Activated CD8-positive, alpha-beta T cell treated with anti-CD3 and anti-CD28 coated beads for 36 hours (primary cell): ENCODE measurements at regions not wholly inside any gene's neighbourhood (a gene's known extent, or its start where the extent isn't known, plus 50 kb on each side); places are given as distances from the start of the nearest gene placed in this dataset.
"Not testable (repeated sequence)": the region's sequence is repeated elsewhere in the genome, so short reads cannot be mapped to it uniquely, and the experiment has no call there.

Source experiments
- ATAC-seq: fragments of 200-7000 bp; cut with Tn5 transposase; one replicate; pipeline ENCODE4 v1.10.0; 2021; ENCODE audit warnings: mild to moderate bottlenecking, moderate library complexity
- CTCF ChIA-PET: fragments of 350-600 bp; sonication (Branson Sonifier 250); formaldehyde crosslinking; loops from one replicate; lab custom pipeline; 2021; ENCODE audit warnings: antibody characterized with exemption; lab: Charles Lee
- POLR2A ChIA-PET: fragments of 350-600 bp; sonication (Branson Sonifier 250); formaldehyde crosslinking; loops from one replicate; lab custom pipeline; 2021; ENCODE audit warnings: antibody characterized with exemption; lab: Charles Lee
- DNase-seq: peaks from one replicate; pipeline ENCODE4 v3.0.0-alpha.2; 2020
- H3K27ac Mint-ChIP-seq: one replicate; pipeline ENCODE4 v1.8.0; 2021; ENCODE audit warnings: mild to moderate bottlenecking, mixed read lengths
- H3K27me3 Mint-ChIP-seq: one replicate; pipeline ENCODE4 v1.8.0; 2021; ENCODE audit warnings: mixed read lengths
- H3K36me3 Mint-ChIP-seq: one replicate; pipeline ENCODE4 v1.8.0; 2021; ENCODE audit warnings: low read depth, mixed read lengths
- H3K4me1 Mint-ChIP-seq: one replicate; pipeline ENCODE4 v1.8.0; 2021; ENCODE audit warnings: low read depth, mixed read lengths
- H3K4me3 Mint-ChIP-seq: one replicate; pipeline ENCODE4 v1.8.0; 2021; ENCODE audit warnings: mild to moderate bottlenecking, moderate library complexity, mixed read lengths
- H3K9me3 Mint-ChIP-seq: one replicate; pipeline ENCODE4 v1.8.0; 2021; ENCODE audit warnings: mixed read lengths
- CTCF ChIP-seq: fragments of 200-600 bp; IDR thresholded peaks from one replicate; pipeline ENCODE4 v1.8.0; 2022; ENCODE audit warnings: antibody characterized with exemption, mild to moderate bottlenecking
- intact Hi-C: fragments of 100-400 bp; cut with micrococcal nuclease; formaldehyde crosslinking; loops from one replicate; pipeline ENCODE4 v1.10.0; 2022

DNA sequence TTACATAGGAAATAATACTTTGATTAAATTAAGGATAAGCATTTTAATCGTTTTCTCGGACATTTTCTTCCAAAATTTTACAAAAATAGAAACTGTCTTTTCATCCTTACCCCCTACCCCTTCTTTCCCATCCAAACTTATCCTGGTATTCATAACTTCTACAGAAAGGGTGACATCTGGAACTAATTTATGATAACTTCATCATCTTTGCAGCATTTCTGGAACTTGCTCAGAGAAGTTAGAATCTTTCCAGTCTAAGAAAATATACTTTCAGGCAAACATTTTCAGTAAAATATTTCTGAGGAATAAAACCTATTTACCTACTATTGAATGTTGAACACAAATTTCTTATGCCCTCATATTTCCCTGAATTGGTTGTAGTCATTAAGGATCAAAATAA lies 309.0 kb downstream of the MAN2A1 start:
- Mint-ChIP-seq H3K4me3 (no peak overlapping the region), H3K27me3 (no peaks in the 10 kb centered on the region), H3K36me3 (no peaks in the 10 kb centered on the region), H3K4me1 (peaks cover 13% of the 10 kb centered on the region), H3K27ac (no peak overlapping the region), H3K9me3 (no peaks in the 10 kb centered on the region)
- POLR2A ChIA-PET = no interaction called here
- no peak for TF ChIP-seq CTCF
- CTCF ChIA-PET = interaction anchor here (1.3 kb wide), 1 partner anchor 9 kb away, joined by 4 read pairs; no protein-coding TSS in a partner anchor
- no peak for DNase-seq
- intact Hi-C loops = no loop called here
- ATAC-seq = no peak

- intact Hi-C loops = no loop called here
- TF ChIP-seq CTCF = no peak
- no peak overlapping the region for H3K27ac Mint-ChIP-seq
- ChIA-PET POLR2A (no interaction called here), CTCF (no interaction called here)
- peaks cover 7% of the 10 kb centered on the region for H3K9me3 Mint-ChIP-seq
- no peaks in the 10 kb centered on the region for H3K27me3 Mint-ChIP-seq
- H3K4me3 Mint-ChIP-seq = no peak overlapping the region
- DNase-seq = no peak
- H3K36me3 Mint-ChIP-seq = no peaks in the 10 kb centered on the region
- no peak for ATAC-seq
- peaks cover 13% of the 10 kb centered on the region for H3K4me1 Mint-ChIP-seq
Observed at GRCh38 chr5:110001648-110002047, 311.9 kb downstream of the MAN2A1 start.

- Mint-ChIP-seq H3K36me3 (no peaks in the 10 kb centered on the region), H3K4me3 (no peak overlapping the region), H3K27ac (no peak overlapping the region), H3K4me1 (peaks cover 13% of the 10 kb centered on the region), H3K27me3 (no peaks in the 10 kb centered on the region), H3K9me3 (peaks cover 7% of the 10 kb centered on the region)
- no peak for TF ChIP-seq CTCF
- intact Hi-C loops = no loop called here
- POLR2A ChIA-PET = no interaction called here
- DNase-seq (no peak), ATAC-seq (no peak)
- CTCF ChIA-PET = no interaction called here
Observed at GRCh38 chr5:110002652-110003051, 312.9 kb downstream of the MAN2A1 start.

GRCh38 chr5:110005907-110006562 lies 316.3 kb downstream of the MAN2A1 start:
- H3K27ac Mint-ChIP-seq, POLR2A ChIA-PET, H3K4me3 Mint-ChIP-seq: not testable (repeated sequence)

GRCh38 chr5:110007101-110007500 lies 317.4 kb downstream of the MAN2A1 start:
- ChIA-PET POLR2A (interaction anchor here (1.1 kb wide), 1 partner anchor 10 kb away, joined by 4 read pairs; no protein-coding TSS in a partner anchor), CTCF (interaction anchor here (1.1 kb wide), 1 partner anchor 9 kb away, joined by 4 read pairs; no protein-coding TSS in a partner anchor)
- no peak for TF ChIP-seq CTCF
- H3K9me3 Mint-ChIP-seq = peaks cover 7% of the 10 kb centered on the region
- H3K4me3 Mint-ChIP-seq = no peak overlapping the region
- no peak for ATAC-seq
- H3K36me3 Mint-ChIP-seq = no peaks in the 10 kb centered on the region
- no peaks in the 10 kb centered on the region for H3K27me3 Mint-ChIP-seq
- H3K4me1 Mint-ChIP-seq = no peaks in the 10 kb centered on the region
- intact Hi-C loops = no loop called here
- H3K27ac Mint-ChIP-seq = no peak overlapping the region
- DNase-seq = no peak

More at GRCh38 chr5:110005907-110006562, 316.3 kb downstream of the MAN2A1 start:
- CTCF ChIA-PET, H3K9me3 Mint-ChIP-seq, H3K36me3 Mint-ChIP-seq, H3K27me3 Mint-ChIP-seq, intact Hi-C loops, H3K4me1 Mint-ChIP-seq, ATAC-seq, DNase-seq: not testable (repeated sequence)
